ENCODE measurements at regions not wholly inside any gene's neighbourhood (a gene's known extent, or its start where the extent isn't known, plus 50 kb on each side); places are given as distances from the start of the nearest gene placed in this dataset.

DNA sequence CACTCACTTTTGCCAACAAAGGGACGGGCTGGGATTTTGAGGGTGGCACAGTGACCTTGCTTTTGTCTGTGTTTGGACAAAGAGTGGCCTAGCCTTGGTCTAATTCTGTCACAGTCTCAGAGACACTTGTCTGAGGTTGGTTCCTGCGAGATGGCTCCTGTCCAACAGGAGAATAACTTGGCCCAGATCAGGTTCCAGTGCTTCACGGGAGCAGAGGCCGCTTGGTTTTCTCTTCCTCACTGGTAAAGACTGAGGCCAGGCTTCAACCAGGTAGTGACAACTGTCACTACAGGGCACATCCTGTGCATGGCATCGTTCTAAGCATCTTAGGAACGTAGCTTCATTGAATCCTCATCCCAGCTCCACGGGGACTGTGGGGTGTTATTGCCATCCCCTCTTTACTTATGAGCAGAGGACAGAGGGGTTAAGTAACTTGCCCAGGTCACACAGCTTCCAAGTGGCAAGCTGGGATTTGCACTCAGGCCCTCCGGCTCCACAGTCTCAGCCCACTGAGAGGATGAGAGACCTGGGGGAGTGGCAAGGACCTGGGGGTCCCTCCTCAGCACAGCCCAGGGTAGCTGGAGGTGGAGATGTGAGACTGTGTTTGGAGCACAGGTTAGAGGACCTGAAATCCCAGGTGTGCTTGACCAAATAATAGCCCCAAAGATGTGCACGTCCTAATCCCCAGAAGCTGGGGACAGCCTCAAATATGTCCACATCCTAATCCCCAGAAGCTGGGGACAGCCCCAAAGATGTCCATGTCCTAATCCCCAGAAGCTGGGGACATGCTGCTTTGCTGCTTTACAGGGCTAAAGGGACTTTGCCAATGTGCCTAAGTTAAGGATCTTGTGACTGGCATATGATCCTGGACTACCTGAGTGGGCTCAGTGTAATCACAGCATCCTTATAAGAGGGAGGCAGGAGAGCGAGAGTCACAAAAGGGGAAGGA lies 179.2 kb upstream of the RTL1 start:
- no peak overlapping the region for H3K4me2 ChIP-seq (ENCODE audit: low read depth, low read length)
- no peak overlapping the region for H3K56ac ChIP-seq (ENCODE audit: extremely low read depth, insufficient read depth, low read length)
- no peak overlapping the region for H3K27ac ChIP-seq (ENCODE audit: insufficient read depth, low read length)
- no peak overlapping the region for H2BK15ac ChIP-seq (ENCODE audit: low read depth, low read length)
- H4K8ac ChIP-seq (ENCODE audit: low read depth in 2 of 2, low read length in 2 of 2) = no peak overlapping the region
- dilution Hi-C loops (cut with HindIII; ENCODE audit: low sequenced_read_pairs, unreplicated experiment) (no loop called here), in situ Hi-C loops (cut with MboI; ENCODE audit: low sequenced_read_pairs) (no loop called here), intact Hi-C loops (cut with micrococcal nuclease) (loop anchor here (5.0 kb wide), 1 partner anchor 545 kb away; no protein-coding TSS in a partner anchor)
- ChIA-PET CTCF (interaction anchor here (0.6 to 0.7 kb wide), 2 partner anchors 182 to 1105 kb away, joined by 3 read pairs; no protein-coding TSS in a partner anchor), POLR2A (ENCODE audit: unreplicated experiment) (no interaction called here)
- H2AK5ac ChIP-seq (ENCODE audit: low read depth, low read length) = no peak overlapping the region
- ATAC-seq (ENCODE audit: low read depth) = no peak
- 90% methylated on average over 2 of the region's 10 CpGs; no CpG with 5 or more reads in 1 of the 2 experiments for WGBS, 2 experiments (ENCODE audit: extremely low coverage in 2 of 2, insufficient read length in 1 of 2)
- no peak overlapping the region for H2BK5ac ChIP-seq (ENCODE audit: low read depth, low read length, poor library complexity, severe bottlenecking)
- DNase-seq = no peak
- H3K18ac ChIP-seq (ENCODE audit: low read depth, low read length) = no peak overlapping the region
- H3K9ac ChIP-seq (ENCODE audit: low read depth, low read length) = no peak overlapping the region
- no peaks in the 10 kb centered on the region for H4K20me1 ChIP-seq (ENCODE audit: insufficient read depth, low read length)
- H3K79me1 ChIP-seq (ENCODE audit: low read depth in 1 of 2, low read length in 2 of 2) = no peaks in the 10 kb centered on the region
- no peak overlapping the region for H3K14ac ChIP-seq (replicated peaks; ENCODE audit: low read depth, low read length)
- no peak overlapping the region for H2BK120ac ChIP-seq (ENCODE audit: low read depth, low read length)
- H3K23ac ChIP-seq (ENCODE audit: low read depth, low read length) = no peak overlapping the region
- 0 out of 2 replicates have a peak, but pooled peaks cover 3% of the 10 kb centered on the region for H3K9me1 ChIP-seq (ENCODE audit: insufficient read depth, low read length)
- BruUV-seq (replicated peaks) = no TSS peak
- H3K27me3 ChIP-seq (ENCODE audit: control insufficient read depth, insufficient read depth, low read length) = peaks cover 7% of the 10 kb centered on the region; the same call in 1 of the 2 replicates
- H2BK20ac ChIP-seq (ENCODE audit: low read depth, low read length) = no peak overlapping the region
- no peak overlapping the region for H2AFZ ChIP-seq (replicated peaks; ENCODE audit: low read length, poor library complexity)
- H3K4ac ChIP-seq (ENCODE audit: low read depth, low read length) = no peak overlapping the region
- no peaks in the 10 kb centered on the region for H3K36me3 ChIP-seq (ENCODE audit: control insufficient read depth, insufficient read depth, low read length)
- H3K4me3 ChIP-seq (ENCODE audit: insufficient read depth, low read depth, low read length) = no peak overlapping the region
- H4K5ac ChIP-seq (ENCODE audit: low read depth, low read length) = no peak overlapping the region
- H3K9me3 ChIP-seq (ENCODE audit: control insufficient read depth, insufficient read depth, low read length) = peaks cover 2% of the 10 kb centered on the region; the same call in 1 of the 2 replicates
- H4K91ac ChIP-seq (ENCODE audit: insufficient read depth, low read depth, low read length) = no peak overlapping the region
- H3K4me1 ChIP-seq (ENCODE audit: control insufficient read depth, insufficient read depth, low read length) = peaks cover under 1% of the 10 kb centered on the region; the same call in 1 of the 2 replicates
- no peak overlapping the region for H2AK9ac ChIP-seq (replicated peaks; ENCODE audit: low read depth, low read length, poor library complexity)
- no peak for TF ChIP-seq RCOR1 (IDR thresholded peaks at IDR 0.05; ENCODE audit: insufficient replicate concordance, low read length)
- no peak for TF ChIP-seq MAZ (IDR thresholded peaks at IDR 0.05; ENCODE audit: borderline replicate concordance, low read depth, low read length)
- no peak for TF ChIP-seq BHLHE40 (IDR thresholded peaks at IDR 0.05; ENCODE audit: low read depth, low read length)
- TF ChIP-seq, protein P1, sequence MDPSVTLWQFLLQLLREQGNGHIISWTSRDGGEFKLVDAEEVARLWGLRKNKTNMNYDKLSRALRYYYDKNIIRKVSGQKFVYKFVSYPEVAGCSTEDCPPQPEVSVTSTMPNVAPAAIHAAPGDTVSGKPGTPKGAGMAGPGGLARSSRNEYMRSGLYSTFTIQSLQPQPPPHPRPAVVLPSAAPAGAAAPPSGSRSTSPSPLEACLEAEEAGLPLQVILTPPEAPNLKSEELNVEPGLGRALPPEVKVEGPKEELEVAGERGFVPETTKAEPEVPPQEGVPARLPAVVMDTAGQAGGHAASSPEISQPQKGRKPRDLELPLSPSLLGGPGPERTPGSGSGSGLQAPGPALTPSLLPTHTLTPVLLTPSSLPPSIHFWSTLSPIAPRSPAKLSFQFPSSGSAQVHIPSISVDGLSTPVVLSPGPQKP (IDR thresholded peaks at IDR 0.05; ENCODE audit: borderline replicate concordance, low read depth, low read length) = no peak
- TF ChIP-seq, protein P2, sequence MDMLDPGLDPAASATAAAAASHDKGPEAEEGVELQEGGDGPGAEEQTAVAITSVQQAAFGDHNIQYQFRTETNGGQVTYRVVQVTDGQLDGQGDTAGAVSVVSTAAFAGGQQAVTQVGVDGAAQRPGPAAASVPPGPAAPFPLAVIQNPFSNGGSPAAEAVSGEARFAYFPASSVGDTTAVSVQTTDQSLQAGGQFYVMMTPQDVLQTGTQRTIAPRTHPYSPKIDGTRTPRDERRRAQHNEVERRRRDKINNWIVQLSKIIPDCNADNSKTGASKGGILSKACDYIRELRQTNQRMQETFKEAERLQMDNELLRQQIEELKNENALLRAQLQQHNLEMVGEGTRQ (IDR thresholded peaks at IDR 0.05; ENCODE audit: low read depth, low read length) = no peak
- TF ChIP-seq FOS (IDR thresholded peaks at IDR 0.05; ENCODE audit: low read depth, low read length) = no peak
- TF ChIP-seq RAD21 (IDR thresholded peaks at IDR 0.05; ENCODE audit: low read length) = no peak
- TF ChIP-seq MXI1 (IDR thresholded peaks at IDR 0.05; ENCODE audit: borderline replicate concordance, low read depth, low read length) = no peak
- TF ChIP-seq POLR2A (IDR thresholded peaks at IDR 0.05; ENCODE audit: low read depth, low read length) = no peak
- TF ChIP-seq, protein P3, sequence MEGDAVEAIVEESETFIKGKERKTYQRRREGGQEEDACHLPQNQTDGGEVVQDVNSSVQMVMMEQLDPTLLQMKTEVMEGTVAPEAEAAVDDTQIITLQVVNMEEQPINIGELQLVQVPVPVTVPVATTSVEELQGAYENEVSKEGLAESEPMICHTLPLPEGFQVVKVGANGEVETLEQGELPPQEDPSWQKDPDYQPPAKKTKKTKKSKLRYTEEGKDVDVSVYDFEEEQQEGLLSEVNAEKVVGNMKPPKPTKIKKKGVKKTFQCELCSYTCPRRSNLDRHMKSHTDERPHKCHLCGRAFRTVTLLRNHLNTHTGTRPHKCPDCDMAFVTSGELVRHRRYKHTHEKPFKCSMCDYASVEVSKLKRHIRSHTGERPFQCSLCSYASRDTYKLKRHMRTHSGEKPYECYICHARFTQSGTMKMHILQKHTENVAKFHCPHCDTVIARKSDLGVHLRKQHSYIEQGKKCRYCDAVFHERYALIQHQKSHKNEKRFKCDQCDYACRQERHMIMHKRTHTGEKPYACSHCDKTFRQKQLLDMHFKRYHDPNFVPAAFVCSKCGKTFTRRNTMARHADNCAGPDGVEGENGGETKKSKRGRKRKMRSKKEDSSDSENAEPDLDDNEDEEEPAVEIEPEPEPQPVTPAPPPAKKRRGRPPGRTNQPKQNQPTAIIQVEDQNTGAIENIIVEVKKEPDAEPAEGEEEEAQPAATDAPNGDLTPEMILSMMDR (conservative IDR thresholded peaks at IDR 0.05; ENCODE audit: low read depth, low read length) = no peak
- TF ChIP-seq CHD1 (IDR thresholded peaks at IDR 0.05; ENCODE audit: low read depth, low read length) = no peak
- TF ChIP-seq MAFK (IDR thresholded peaks at IDR 0.05; ENCODE audit: low read depth, low read length) = no peak
- TF ChIP-seq RFX5 (IDR thresholded peaks at IDR 0.05; ENCODE audit: low read depth, low read length) = no peak
- TF ChIP-seq CEBPB (IDR thresholded peaks at IDR 0.05; ENCODE audit: low read depth, low read length) = no peak
